Kidney epithelial cell (primary cell): ENCODE measurements at regions not wholly inside any gene's neighbourhood (a gene's known extent, or its start where the extent isn't known, plus 50 kb on each side); places are given as distances from the start of the nearest gene placed in this dataset.

Source experiments
- DNase-seq: peaks from one replicate; pipeline ENCODE4 v3.0.0-alpha.2; 2010; ENCODE audit warnings: low read depth
- H3K27me3 ChIP-seq: 2 replicates; pipeline ENCODE4 v1.6.0; 2011; ENCODE audit warnings: low read length; ENCODE audit not compliant: control insufficient read depth, insufficient read depth
- H3K36me3 ChIP-seq: 2 replicates; pipeline ENCODE4 v1.5.1; 2011; ENCODE audit warnings: low read length; ENCODE audit not compliant: control insufficient read depth, insufficient read depth
- H3K4me3 ChIP-seq: 2 replicates; pipeline ENCODE4 v1.5.1; 2011; ENCODE audit warnings: low read depth, mild to moderate bottlenecking, control low read depth, low read length
- CTCF ChIP-seq: IDR thresholded peaks from 2 replicates; pipeline ENCODE4 v1.5.1; 2011; ENCODE audit warnings: mild to moderate bottlenecking, moderate library complexity, low read length, control low read depth, inconsistent platforms; ENCODE audit not compliant: insufficient read depth, poor library complexity, severe bottlenecking

- Histone ChIP-seq H3K4me3 (no peak overlapping the region), H3K36me3 (no peaks in the 10 kb centered on the region), H3K27me3 (no peaks in the 10 kb centered on the region)
- no peak for DNase-seq
- TF ChIP-seq CTCF = no peak
Measured at GRCh38 chr16:9381399-9381798, 290.0 kb downstream of the HAPSTR1 start.

GRCh38 chr16:9381905-9382304 lies 290.5 kb downstream of the HAPSTR1 start:
- H3K27me3 ChIP-seq = no peaks in the 10 kb centered on the region
- no peak overlapping the region for H3K4me3 ChIP-seq
- no peak for DNase-seq
- TF ChIP-seq CTCF = no peak
- no peaks in the 10 kb centered on the region for H3K36me3 ChIP-seq

GRCh38 chr16:9383281-9383680 lies 291.8 kb downstream of the HAPSTR1 start:
- no peak overlapping the region for H3K4me3 ChIP-seq
- no peak for DNase-seq
- H3K27me3 ChIP-seq = no peaks in the 10 kb centered on the region
- no peaks in the 10 kb centered on the region for H3K36me3 ChIP-seq
- no peak for TF ChIP-seq CTCF

GRCh38 chr16:9384141-9384540 lies 292.7 kb downstream of the HAPSTR1 start:
- H3K36me3 ChIP-seq = no peaks in the 10 kb centered on the region
- DNase-seq = no peak
- H3K4me3 ChIP-seq = no peak overlapping the region
- H3K27me3 ChIP-seq = no peaks in the 10 kb centered on the region
- no peak for TF ChIP-seq CTCF

GRCh38 chr16:9389543-9390207 lies 298.2 kb downstream of the HAPSTR1 start:
- no peaks in the 10 kb centered on the region for H3K36me3 ChIP-seq
- TF ChIP-seq CTCF = no peak
- no peak for DNase-seq
- no peaks in the 10 kb centered on the region for H3K27me3 ChIP-seq
- H3K4me3 ChIP-seq = no peak overlapping the region

- DNase-seq = no peak
- Histone ChIP-seq H3K36me3 (no peaks in the 10 kb centered on the region), H3K27me3 (no peaks in the 10 kb centered on the region), H3K4me3 (no peak overlapping the region)
- no peak for TF ChIP-seq CTCF
Measured at GRCh38 chr16:9392956-9393355, 301.5 kb downstream of the HAPSTR1 start.
